Fibroblast of villous mesenchyme (primary cell): ENCODE measurements at regions not wholly inside any gene's neighbourhood (a gene's known extent, or its start where the extent isn't known, plus 50 kb on each side); places are given as distances from the start of the nearest gene placed in this dataset.

Experiments
- DNase-seq: peaks from one replicate; pipeline ENCODE4 v3.0.0-alpha.2; 2010; ENCODE audit warnings: low read depth
- H3K4me3 ChIP-seq: 2 replicates; pipeline ENCODE4 v1.5.1; 2011; ENCODE audit warnings: low read depth, mild to moderate bottlenecking, low read length
- CTCF ChIP-seq: IDR thresholded peaks from 2 replicates; pipeline ENCODE4 v1.5.1; 2012; ENCODE audit warnings: low read depth, mild to moderate bottlenecking, low read length; ENCODE audit not compliant: insufficient read depth

- TF ChIP-seq CTCF = no peak
- H3K4me3 ChIP-seq = no peak overlapping the region
- DNase-seq = peak; percentile 22
These were observed 72.8 kb downstream of the CD2 start for GRCh38 chr1:116826818-116827606.

GRCh38 chr1:116827607-116828105 lies 73.4 kb downstream of the CD2 start:
- TF ChIP-seq CTCF = no peak
- no peak for DNase-seq
- no peak overlapping the region for H3K4me3 ChIP-seq

- TF ChIP-seq CTCF = no peak
- H3K4me3 ChIP-seq = no peak overlapping the region
- DNase-seq = no peak
These were observed 77.3 kb upstream of the PTGFRN start for GRCh38 chr1:116832308-116832931.

GRCh38 chr1:116832932-116833578 lies 76.7 kb upstream of the PTGFRN start:
- no peak overlapping the region for H3K4me3 ChIP-seq
- no peak for DNase-seq
- TF ChIP-seq CTCF = no peak

DNA sequence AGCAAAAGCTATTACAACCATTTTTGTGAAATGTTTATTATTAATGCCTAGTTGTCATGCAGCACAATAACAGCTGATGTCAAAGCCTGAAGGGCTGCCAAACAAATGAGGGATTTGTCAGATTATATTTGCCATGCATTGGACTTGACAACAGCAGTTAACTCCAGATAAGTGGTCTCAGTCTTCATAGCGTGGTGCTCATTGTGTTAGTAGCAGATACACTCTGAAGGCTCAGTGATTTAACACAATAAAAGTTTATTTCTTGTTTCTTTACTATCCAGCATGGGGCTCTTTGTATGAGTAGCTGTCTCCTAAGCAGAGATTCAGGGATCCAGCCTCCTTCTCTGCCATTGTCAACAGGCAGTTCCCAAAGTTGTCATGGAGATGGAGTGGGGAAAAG lies 76.0 kb upstream of the PTGFRN start:
- no peak for DNase-seq
- H3K4me3 ChIP-seq = no peak overlapping the region
- no peak for TF ChIP-seq CTCF

DNA sequence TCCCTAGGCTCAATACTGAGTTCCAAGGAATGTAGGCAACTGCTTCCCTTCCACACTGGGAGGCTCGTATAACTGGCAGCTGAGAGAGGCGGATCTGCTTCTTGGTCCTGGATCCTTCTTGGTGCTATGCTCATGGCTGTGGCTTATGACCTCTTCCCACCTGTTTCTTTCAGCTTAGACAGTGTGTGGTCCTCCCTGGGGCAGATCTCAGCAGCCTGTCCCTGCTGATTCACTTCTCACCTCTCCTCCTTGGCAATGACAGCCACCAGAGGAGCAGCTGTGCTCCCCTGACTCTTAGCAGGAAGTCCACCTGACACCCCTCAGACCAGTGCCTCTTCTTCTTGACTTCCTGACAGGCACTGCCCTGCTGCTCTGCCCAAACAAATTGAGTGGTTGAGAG lies 75.1 kb upstream of the PTGFRN start:
- H3K4me3 ChIP-seq = no peak overlapping the region
- no peak for DNase-seq
- no peak for TF ChIP-seq CTCF
